8988T (cell line): ENCODE measurements at regions not wholly inside any gene's neighbourhood (a gene's known extent, or its start where the extent isn't known, plus 50 kb on each side); places are given as distances from the start of the nearest gene placed in this dataset.
"Not testable (repeated sequence)": the region's sequence is repeated elsewhere in the genome, so short reads cannot be mapped to it uniquely, and the experiment has no call there.

Experiments used
- DNase-seq: peaks from one replicate; pipeline ENCODE4 v3.0.0; 2011

DNA sequence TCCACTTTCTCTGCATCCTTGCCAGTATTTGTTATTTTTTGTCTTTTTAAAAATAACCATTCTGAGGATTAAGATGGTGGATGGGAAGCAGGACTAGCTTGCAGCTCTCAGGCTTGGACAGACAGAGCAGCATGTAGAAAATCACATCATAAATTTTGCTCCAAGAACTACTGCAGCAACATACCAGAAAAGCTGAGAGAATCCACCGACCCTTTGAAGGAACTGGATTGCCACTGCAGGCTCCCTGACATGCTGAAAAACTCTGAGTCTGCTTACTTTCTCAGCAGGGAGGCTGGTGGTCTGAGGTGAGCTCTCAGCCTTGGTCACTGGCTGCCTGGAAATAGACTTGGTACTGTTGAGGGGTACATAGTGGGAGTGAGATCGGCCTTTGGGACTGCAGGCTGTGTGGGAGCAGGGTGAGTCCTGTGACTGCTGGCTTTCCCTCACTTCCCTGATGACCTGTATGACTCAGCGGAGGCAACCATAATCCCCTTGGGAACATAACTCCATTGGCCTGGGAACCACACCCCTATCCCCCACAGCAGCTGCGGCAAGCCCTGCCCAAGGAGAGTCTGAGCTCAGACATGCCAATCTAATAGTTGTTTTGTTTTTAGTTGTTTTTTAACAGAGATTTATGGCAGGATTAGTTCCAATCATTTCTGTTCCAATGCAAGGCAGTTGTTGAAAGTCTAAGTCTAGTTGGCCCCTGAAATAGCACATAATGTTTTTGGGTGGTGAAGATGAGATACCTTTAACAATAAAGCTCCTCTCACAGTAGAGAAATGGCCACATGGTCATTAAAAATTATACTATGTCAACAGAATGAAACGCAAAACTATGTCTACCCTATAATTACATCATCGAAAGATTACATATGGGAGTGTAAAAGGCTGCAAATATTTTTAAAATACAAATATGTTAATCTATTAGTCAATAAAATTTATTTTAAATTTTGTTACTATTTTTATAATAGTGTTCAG lies 414.2 kb upstream of the CHAC2 start:
- no peak for DNase-seq

DNA sequence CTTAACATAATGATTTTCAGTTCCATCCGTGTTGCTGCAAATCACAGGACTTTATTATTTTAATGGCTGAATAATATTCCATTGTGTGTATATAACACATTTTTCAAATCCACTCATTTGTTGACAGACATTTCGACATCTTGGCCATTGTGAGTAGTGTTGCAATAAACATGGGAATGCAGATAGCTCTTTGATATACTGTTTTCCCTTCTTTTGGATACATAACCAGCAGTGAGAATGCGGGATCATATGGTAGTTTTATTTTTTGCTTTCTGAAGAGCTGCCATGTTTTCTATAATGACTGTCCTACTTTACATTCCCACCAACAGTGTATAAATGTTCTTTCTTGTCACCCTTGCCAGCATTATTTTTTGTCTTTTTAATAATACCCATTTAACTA lies 420.3 kb upstream of the CHAC2 start:
- DNase-seq = no peak

DNA sequence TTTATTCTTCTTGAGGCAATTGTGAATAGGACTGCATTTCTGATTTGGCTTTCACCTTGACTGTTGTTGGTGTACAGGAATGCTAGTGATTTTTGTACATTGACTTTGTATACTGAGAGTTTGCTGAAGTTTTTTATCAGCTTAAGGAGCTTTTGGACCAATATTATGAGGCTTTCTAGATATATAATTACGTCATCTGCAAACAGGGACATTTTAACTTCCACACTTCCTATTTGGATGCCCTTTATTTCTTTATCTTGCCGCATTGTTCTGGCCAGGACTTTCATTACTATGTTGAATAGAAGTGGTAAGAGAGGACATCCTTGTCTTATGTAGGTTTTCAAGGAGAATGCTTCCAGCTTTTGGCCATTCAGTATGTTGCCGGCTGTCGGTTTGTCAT lies 425.4 kb upstream of the CHAC2 start:
- no peak for DNase-seq

DNA sequence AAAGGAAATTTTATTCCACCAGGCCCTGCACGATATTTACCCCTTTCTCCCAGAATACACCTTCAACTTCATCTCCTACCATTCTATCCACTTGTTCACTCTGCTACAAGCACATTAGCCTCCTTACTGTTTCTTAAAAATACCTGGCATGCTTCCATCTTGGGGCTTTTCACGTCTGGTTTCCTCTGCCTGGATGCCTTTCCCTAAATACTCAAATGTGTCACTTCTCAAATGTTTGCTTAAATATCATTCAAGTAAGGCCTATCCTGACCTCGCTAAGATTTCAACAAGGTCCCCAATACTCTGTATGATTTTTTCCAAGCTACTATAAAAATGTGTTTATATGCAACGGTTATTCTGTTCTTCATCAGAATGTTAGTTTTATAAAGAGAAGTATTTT lies 433.0 kb upstream of the CHAC2 start:
- DNase-seq = no peak

DNA sequence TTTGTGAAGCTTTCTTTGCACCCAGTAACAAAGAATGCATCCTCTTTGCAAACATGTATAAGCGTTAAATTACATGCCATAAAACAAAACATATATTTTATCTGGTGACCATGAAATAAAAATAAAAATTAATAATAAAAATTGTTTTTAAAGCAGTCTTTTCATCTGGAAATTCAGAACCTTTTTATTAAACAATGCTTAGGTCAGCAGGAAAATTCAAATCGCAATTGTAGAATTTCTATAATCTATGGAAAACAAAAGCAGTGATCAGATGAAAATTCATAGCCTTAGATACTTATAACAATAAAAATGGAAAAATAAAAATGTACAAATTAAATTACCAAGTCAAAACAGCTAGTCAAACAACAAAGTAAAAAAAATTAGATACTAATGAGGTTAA lies 435.9 kb upstream of the CHAC2 start:
- no peak for DNase-seq

DNA sequence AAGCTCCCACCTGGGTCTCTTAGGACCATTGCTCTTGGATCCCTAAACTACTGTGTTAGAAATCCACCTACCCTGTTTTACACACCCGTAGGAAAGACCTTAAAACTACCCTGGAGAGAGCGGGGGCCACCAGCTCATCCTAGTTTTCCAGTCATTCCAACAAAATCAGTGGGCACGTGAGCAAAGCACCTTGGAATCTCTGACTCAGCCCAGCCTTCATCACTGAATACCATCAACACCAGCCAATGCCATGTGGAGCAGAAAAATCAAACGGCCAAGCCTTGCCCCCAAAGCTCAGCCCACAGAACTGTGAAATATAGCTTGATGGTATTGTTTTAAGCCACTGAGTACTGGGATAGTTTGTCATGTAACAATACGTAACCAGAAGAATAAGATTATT lies 449.7 kb upstream of the CHAC2 start:
- DNase-seq = no peak

DNA sequence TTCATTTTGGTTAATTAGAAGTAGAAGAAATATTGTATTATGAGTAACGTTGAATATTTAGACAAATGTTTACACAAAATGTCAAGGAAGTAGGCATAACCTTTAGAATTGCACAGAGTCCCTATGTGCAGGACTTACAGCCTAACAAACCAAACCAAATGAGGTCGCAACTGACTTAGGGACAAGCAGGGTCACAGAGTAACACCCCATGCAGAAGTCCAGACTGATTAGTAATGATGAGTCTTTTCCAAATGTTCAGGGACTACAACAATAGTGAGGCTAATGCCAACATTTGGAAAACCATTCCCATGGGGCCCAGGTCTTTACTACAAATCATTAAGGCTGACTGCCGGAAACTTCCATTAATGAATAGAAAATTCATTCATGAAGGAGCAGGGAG lies 452.5 kb upstream of the CHAC2 start:
- DNase-seq = no peak

DNA sequence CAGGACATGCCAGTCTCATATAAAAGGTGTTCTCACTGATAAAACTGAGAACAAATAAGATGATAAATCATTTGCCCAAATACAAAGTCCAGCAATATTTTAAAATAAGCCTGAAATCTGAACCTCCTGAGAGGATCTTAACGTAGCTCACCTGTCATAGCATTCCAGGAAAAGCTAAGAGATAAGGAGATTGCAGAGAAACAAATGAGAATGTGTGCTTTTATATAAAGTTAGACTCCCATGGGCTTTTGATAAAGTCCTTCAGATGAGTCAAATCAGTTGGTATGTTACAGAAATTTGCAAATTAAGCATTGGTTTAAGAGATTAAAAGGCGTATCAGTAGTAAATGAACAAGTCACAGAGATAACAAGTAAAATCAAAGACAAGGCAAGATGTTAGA lies 452.9 kb upstream of the CHAC2 start:
- no peak for DNase-seq

- not testable (repeated sequence) for DNase-seq
These were observed 454.0 kb upstream of the CHAC2 start for GRCh38 chr2:53313644-53314043.

DNA sequence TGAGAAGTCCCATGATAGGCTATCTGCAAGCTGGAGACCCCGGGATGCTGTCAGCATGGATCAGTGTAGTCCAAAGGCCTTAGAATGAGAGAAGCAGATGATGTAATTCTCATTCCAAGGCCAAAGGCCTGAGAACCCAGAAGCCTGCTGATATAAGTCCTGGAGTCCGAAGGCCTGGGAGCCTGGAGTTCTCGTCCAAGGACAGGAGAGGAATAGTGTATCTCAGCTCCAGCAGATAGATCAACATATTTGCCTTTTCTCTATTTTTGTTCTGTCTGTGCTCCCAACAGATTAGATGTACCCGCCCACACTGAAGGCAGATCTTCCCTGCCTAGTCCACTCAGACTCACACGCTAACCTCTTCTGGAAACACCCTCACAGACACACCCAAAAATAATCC lies 454.9 kb upstream of the CHAC2 start:
- no peak for DNase-seq

- DNase-seq = no peak
These were observed 455.4 kb upstream of the CHAC2 start for GRCh38 chr2:53312181-53312580.

- DNase-seq = no peak
These were observed 464.5 kb upstream of the CHAC2 start for GRCh38 chr2:53303012-53303578.

DNA sequence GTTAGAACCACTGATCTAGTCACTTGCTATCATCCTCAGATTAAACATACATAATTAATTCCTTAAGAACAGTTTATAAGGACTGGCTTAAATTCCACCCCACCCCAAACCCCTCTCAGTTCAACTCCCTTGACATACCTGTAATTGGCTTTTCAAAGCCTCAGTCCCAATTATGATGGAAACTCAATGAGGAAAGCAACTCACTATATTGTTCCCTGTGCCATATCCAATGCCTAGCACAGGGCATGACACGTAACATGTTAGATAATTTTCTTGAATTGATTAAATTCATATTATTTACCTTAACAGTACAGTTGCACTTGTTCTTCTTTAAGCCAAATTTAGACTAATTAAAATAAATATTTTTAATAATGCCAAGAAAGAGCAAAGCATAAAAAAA lies 465.1 kb upstream of the CHAC2 start:
- no peak for DNase-seq

DNA sequence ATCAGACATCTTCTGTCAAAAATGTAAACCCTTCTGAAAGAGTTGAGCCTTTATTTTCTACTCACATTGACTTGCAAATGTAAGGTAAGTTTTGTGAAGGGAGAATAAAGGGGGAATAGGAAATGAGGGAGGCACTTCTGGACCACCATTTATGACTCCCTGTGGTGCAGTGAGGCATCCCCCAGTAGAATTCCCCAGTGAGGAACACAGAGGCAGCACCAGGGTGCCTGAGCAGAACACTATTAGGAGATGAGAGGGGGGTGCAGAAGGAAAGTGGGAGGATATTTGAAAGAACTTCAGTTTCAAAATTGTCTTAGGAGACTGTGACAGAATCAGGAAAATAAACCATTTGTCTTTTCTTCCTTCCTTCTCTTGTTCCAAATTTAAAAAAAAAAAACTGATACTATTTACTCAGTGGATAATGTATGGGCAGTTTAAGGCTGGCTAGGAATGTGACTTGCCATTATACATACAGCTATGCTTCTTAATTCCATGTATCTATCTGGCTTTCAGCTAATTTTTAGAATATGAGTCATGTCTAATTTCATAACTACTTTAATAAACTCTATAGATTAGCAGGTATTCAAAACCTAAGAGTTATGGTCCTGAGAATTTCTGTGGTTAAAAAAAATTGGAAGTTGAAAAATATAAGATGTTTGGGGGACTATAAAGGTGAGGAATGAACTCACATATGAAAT lies 478.1 kb upstream of the CHAC2 start:
- no peak for DNase-seq

DNA sequence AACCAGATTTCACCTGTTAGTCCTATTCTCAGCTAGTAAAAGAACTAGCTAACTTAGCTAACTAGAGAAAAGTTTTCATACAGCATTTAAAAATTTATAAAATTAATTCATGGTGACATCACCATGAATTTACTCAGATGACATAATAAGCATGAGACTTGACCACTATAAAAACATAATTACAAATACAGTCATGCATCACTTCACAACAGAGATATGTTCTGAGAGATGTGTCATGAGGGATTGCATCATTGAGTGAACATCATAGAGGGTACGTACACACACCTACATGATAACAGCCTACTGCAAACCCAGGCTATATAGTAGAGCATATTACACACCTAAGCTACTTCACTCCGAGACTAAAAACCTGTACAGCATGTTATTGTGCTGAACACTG lies 481.3 kb upstream of the CHAC2 start:
- DNase-seq = no peak

- no peak for DNase-seq
These were observed 491.9 kb upstream of the CHAC2 start for GRCh38 chr2:53275743-53276142.

DNA sequence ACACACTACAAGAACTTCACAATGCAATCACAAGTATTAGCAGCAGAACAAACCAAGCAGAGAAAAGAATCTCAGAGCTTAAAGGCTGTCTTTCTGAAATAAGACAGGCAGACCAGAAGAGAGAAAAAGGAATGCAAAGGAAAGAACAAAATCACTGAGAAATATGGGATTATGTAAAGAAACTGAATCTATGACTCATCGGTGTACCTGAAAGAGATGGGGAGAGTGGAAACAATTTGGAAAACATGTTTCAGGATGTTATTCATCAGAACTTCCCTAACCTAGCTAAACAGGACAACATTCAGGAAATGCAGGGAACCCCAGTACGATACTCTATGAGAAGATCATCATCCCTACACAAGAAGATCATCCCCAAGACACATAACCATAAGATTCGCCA lies 499.0 kb upstream of the CHAC2 start:
- DNase-seq = no peak

DNA sequence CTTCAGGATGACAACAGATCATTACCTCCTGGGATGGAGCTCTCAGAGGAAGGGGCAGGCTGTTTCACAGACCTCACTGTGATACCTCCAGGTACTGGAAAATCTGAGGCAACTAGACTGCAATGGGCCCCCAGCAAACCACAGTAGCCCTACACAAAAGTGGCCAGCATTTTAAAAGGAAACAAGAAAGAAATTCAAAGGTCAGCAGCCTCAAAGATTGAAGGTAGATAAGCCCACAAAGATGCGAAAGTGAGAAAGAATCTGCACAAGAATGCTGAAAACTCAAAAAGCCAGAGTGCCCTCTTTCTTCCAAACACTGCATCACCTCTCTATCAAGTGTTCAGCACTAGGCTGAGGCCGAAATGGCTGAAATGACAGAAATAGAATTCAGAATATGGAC lies 499.5 kb upstream of the CHAC2 start:
- DNase-seq = no peak

DNA sequence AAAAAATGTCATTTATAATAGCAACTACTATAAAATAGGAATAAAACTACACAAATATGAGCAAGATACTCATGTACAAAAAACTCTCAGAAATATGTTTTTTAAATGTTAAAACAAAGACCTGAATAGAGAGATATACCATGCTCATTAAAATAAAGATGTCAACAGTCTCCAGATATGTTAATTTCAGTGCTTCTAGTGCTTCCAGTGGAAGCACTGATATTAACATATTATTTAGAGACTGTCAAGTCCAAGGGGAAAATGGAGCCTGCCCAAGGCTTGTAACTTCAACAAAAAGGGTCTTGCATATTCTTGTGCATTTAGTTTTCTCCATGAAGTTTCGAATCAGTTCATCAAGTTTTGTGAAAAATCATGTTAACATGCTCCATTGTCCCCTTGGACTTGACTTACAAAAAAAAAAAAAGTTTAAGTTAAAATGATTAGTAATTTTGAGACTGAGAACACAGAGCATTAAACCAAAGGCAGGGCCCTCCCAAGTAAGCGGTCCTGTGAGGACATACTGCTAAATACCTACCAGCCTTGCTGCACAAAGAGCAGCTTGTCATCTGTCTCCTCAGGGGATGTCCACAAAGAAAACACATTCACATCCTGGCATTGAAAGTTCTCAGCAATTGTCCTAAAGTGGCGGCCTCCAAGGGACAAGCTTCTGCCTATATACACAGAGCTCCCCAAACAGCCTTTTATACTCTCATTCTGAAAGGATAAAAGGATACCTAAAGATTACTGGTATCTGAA lies 501.9 kb upstream of the CHAC2 start:
- DNase-seq = no peak

DNA sequence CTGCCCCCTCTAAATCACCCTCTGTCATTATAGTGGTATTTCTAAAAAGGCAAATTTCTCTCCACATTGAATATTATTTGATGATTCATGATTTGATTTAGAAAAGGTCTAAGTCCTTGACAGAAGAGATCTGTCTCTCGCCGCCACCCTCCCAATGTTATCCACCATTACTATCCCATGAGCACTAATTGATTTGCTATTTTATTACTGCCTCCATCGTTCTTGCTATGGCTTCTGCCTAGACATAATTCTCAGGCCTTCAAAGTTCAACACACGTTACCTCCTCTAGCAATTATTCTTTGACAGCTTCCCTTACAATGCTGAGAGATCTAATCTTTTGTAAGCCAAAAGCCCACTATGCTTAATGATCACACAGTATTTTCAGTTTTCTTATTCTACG lies 507.0 kb upstream of the CHAC2 start:
- DNase-seq = no peak

DNA sequence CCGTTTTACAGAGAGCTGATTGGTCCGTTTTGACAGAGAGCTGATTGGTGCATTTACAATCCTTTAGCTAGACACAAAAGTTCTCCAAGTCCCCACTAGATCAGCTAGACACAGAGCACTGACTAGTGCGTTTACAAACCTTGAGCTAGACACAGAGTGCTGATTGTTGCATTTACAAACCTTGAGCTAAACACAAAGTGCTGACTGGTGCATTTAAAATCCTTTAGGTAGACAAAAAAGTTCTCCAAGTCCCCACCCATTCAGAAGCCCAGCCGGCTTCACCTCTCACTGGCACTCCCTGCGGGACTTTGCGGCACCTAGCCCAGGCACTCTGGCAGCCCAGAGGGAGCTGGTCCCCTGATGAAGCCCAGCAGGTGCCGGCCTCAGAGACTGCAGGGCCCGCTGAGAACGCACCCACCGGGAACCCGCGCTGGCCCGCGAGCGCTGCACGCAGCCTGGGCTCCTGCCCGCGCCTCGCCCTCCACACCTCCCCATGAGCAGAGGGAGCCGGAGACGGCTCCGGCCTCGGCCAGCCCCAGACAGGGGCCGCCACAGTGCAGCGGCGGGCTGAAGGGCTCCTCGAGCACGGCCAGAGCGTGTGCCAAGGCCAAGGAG lies 508.1 kb upstream of the CHAC2 start:
- no peak for DNase-seq

- DNase-seq = no peak
These were observed 510.3 kb upstream of the CHAC2 start for GRCh38 chr2:53257287-53257686.

- DNase-seq = no peak
These were observed 514.4 kb upstream of the CHAC2 start for GRCh38 chr2:53253244-53253643.
